KG1 (cell line): ENCODE measurements at regions not wholly inside any gene's neighbourhood (a gene's known extent, or its start where the extent isn't known, plus 50 kb on each side); places are given as distances from the start of the nearest gene placed in this dataset.
"Not testable (repeated sequence)": the region's sequence is repeated elsewhere in the genome, so short reads cannot be mapped to it uniquely, and the experiment has no call there.

Experiments used
- DNase-seq: peaks from one replicate; lab custom pipeline; 2025; lab: John Stamatoyannopoulos, UW

GRCh38 chr1:38609166-38610025, 250.2 kb downstream of the RRAGC start:
- DNase-seq: no peak

DNA sequence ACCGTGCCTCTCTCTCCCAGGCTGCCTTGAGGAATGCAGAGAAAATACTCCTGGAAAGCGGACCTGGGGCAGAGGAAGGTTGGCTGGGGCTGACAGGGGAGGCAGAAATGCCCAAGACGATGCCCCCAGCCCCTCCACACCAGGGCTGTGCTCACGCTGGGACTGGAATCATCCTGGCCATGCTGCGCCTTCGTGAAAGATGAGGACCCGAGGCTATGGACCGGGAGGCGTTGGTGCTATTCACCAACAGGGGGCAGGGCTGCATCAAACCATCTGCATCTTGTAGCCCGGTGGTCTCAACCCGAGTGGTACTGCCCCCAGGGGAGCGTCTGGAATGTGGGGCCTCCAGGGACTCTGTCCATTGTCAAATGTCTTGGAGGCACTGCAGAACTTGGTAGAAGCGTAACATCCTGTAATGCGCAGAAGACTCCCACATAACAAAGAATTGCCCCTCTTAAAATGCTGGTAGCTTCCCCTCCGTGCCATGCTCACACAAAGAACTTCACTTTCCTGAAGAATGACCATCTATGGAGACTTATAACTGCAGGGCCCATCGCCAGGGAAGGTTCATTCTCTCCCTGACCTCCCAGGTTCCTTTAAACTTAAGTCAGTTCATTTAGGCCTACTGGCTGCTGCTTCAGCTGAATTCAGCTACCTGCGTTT, 251.2 kb downstream of the RRAGC start:
- no peak for DNase-seq

- DNase-seq: no peak
These were observed 252.0 kb downstream of the RRAGC start for GRCh38 chr1:38607526-38607925.

DNA sequence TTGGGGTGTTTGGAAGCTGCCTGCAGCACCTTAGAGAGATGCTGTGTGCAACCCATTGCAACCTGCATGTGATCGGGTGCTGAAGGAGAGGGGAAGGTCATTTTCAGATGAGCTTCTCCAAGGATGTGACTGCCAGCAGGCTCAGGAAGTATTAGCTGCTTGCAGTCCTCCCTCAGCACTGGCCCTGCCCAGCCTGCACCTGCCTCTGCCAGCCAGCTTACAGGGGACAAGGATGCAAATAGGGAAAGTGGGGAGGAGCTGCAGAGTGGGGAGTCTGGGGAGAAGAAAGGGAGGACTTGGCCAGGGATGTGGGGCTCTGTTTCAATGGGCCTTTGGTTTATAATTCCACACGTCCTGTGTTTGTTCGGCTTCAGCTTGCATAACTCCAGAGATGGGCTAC, 254.5 kb downstream of the RRAGC start:
- DNase-seq: no peak

DNA sequence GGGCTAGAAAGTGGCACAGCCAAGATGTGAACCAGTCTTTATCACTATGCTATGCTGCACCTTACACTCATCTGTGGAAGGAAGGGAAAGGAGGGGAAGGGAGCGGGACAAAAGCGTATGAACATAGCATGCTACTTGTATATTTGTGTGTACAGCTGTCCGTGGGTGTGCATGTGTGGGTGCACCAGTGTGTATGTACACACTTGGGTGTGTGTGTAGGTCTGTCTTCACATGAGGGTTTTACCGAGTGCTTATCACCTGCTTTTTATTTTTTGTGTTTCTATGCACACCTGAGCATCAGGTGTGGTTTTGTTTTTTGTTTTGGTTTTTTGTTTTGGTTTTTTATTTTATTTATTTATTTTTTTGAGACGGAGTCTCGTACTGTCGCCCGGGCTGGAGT, 255.7 kb downstream of the RRAGC start:
- DNase-seq: no peak

DNA sequence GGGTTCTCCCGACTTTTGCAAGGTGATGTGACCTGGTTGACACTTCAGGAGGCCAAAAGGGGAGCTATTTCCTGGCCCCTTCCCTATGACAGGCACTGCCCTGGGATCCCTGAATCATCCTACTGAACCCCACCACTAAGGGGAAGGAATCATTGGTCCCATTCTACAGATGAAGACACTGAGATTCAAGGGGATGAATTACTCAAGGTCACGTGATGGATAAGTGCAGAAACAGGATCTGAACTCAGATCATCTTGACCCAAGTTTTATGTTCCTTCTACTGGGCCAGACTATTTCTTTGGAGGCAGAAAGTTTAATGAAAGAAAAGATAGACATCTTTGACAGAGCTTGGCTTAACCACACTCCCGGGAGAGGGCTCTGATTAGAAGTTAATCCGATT, 258.7 kb downstream of the RRAGC start:
- DNase-seq: no peak

GRCh38 chr1:38600286-38600685, 259.3 kb downstream of the RRAGC start:
- no peak for DNase-seq

DNA sequence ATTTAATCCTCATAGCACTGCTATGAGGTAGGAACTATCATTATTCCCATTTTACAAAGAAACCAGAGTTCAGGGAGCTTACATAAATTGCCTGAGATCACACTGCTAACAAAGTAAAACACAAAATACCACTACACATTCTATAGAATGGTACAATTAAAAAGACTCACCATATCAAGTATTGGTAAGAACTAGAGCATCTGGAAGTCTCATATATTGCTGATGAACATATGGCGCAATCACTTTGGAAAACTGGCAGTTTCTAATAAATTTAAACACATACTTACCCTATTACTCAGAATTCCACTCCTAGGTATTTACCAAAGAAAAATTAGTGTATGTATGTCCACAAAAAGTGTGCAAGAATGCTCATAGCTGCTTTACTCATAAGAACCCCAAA, 261.5 kb downstream of the RRAGC start:
- DNase-seq: no peak

- DNase-seq: no peak
These were observed 270.5 kb downstream of the RRAGC start for GRCh38 chr1:38589036-38589435.

- DNase-seq: no peak
These were observed 271.8 kb downstream of the RRAGC start for GRCh38 chr1:38587766-38588165.

- no peak for DNase-seq
These were observed 272.5 kb downstream of the RRAGC start for GRCh38 chr1:38586993-38587646.

DNA sequence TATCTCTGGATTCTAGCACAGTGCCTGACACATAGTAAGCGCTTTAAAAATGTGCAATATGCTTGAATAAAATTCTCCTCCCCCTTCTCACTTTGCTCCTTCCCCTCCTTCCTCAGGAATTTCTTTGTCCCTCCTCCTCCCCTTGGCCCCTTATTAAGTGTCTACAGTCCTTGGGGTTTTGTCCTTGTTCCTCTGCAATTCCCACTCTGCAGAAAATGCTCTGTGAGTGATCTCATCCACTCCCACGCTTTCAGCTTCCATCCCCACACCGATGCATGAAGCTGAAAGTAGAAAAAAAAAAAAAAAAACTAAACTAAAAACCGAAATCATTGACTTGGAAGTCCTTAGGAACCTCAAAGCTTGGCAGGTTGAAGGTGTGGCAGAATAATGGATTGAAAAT, 273.6 kb downstream of the RRAGC start:
- no peak for DNase-seq

- DNase-seq: no peak
These were observed 274.1 kb downstream of the RRAGC start for GRCh38 chr1:38585460-38585859.

- DNase-seq: no peak
These were observed 274.9 kb downstream of the RRAGC start for GRCh38 chr1:38584448-38585355.

DNA sequence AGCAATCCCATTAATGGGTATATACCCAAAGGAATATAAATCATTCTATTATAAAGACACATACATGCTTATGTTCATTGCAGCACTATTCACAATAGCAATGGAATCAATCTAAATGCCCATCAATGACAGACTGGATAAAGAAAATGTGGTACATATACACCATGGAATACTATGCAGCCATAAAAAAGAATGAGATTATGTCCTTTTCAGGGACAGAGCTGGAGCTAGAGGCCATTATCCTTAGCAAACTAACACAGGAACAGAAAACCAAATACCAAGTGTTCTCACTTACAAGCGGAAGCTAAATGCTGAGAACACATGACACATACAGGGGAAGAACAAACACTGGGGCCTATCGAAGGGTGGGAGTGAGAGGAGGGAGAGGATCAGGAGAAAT, 276.3 kb downstream of the RRAGC start:
- not testable (repeated sequence) for DNase-seq

DNA sequence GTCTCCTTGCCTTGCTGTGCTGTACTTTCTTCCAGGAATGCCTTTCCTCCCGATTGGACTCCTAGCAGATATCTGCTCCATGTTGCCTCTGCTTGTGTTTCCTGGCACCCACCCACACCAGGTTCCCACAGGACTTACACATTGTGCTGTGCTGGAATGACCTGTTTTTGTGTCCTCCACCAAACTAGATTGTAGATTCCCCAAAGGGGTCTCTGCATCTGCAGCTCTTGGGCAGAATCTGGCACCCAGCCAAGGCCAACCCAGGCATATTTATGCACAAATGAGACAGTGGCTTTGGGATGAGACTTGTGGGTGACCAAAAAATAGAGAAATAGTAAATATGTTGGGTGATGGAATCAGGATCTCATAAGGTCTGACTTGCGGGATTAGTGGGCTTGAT, 278.2 kb downstream of the RRAGC start:
- no peak for DNase-seq

GRCh38 chr1:38580594-38580993, 279.0 kb downstream of the RRAGC start:
- DNase-seq: no peak

GRCh38 chr1:38579056-38579455, 280.5 kb downstream of the RRAGC start:
- no peak for DNase-seq

DNA sequence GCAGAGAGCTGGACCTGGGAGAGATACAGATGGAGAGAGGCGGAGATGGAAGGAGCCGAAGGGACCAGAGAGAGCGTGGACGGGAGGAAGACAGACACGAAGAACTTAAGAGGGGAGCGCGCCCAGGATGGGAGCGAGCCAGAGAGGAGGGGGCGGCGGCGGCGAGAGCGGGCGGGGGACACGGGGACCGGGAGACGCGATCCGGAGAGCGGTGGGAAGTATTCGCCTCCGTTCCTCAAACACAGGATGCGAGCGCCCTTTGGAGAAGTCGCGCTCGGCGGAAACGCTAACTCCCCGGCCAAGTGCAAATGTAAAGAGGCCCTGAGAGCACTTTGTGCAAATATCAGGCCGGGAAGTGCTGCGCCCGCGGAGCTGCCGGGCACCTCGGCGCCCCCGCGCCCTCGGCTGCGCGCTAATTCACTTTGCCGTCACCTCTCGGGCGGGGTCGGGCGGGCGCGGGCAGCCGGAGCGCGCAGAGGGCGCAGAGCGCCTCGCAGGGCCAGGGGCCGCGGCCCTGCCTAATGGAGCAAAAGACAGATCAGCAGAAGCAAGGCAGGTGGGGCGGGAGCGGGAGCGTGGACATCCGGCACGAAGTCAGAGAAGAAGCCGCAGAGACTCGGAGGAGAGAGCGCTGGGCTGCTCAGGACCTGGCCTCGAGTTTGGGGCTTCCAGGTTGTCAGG, 281.2 kb downstream of the RRAGC start:
- DNase-seq: no peak

GRCh38 chr1:38577937-38578270, 281.7 kb downstream of the RRAGC start:
- no peak for DNase-seq

DNA sequence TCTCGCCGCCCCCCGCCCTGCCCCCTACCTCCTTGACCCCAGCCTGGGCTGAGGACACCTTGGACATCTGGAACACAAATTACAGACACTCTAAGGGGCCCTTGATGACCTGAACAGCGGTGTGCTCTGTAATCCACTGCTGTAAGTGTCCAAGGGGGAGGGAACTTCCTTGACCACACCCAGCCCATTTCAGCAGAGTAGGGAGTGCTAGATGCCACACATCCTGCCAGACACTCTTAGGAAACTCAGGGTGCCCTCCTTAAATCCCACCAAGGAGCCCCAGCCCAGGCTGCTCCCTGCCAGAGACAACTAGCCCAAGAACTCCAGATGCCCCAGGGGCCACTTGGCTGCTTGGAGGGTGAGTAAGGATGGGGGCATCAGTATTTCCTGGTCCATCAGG, 282.2 kb downstream of the RRAGC start:
- DNase-seq: no peak

DNA sequence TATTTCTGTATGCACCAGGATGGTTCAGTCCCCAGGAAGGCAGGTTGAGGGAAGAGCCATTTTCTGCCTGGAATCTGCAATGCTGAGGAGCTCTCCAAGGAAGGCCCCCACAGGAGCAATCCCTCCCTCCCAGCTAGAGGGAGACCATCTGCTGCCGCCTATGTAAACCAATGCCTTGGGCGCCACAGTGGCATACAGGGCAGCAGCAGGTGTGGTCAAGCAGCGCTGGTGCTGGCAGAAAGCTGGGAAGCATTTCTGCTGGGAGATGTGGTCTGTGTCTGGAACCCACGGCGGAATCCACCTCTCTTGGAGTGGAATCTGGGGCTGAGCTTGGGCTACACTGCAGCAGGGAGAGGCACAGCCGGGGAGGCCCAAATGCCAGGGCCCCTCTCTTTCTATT, 283.3 kb downstream of the RRAGC start:
- DNase-seq: no peak
